ENCODE measurements at regions not wholly inside any gene's neighbourhood (a gene's known extent, or its start where the extent isn't known, plus 50 kb on each side); places are given as distances from the start of the nearest gene placed in this dataset.

GRCh38 chr4:1518997-1519700 is 112.9 kb upstream of the NKX1-1 start:
- Histone ChIP-seq H3K9me3 (ENCODE audit: low read length) (peaks cover 5% of the 10 kb centered on the region), H3K36me3 (ENCODE audit: insufficient read depth, low read length) (no peaks in the 10 kb centered on the region), H3K4me3 (ENCODE audit: low read length) (no peak overlapping the region), H2AFZ (ENCODE audit: low read depth, low read length) (no peak overlapping the region), H3K4me1 (ENCODE audit: insufficient read depth, low read length) (no peaks in the 10 kb centered on the region), H3K27me3 (ENCODE audit: insufficient read depth, low read length) (peaks cover 16% of the 10 kb centered on the region)

GRCh38 chr4:1517592-1518411 is 111.6 kb upstream of the NKX1-1 start:
- H3K4me1 ChIP-seq (ENCODE audit: insufficient read depth, low read length): no peaks in the 10 kb centered on the region
- no peak overlapping the region for H3K4me3 ChIP-seq (ENCODE audit: low read length)
- peaks cover 14% of the 10 kb centered on the region for H3K27me3 ChIP-seq (ENCODE audit: insufficient read depth, low read length)
- no peaks in the 10 kb centered on the region for H3K36me3 ChIP-seq (ENCODE audit: insufficient read depth, low read length)
- H2AFZ ChIP-seq (ENCODE audit: low read depth, low read length): no peak overlapping the region
- peaks cover 2% of the 10 kb centered on the region for H3K9me3 ChIP-seq (ENCODE audit: low read length)

GRCh38 chr4:1516881-1517480 is 110.7 kb upstream of the NKX1-1 start:
- Histone ChIP-seq H3K27me3 (ENCODE audit: insufficient read depth, low read length) (peaks cover 13% of the 10 kb centered on the region), H3K4me3 (ENCODE audit: low read length) (no peak overlapping the region), H3K9me3 (ENCODE audit: low read length) (peaks cover 2% of the 10 kb centered on the region), H3K4me1 (ENCODE audit: insufficient read depth, low read length) (no peaks in the 10 kb centered on the region), H2AFZ (ENCODE audit: low read depth, low read length) (no peak overlapping the region), H3K36me3 (ENCODE audit: insufficient read depth, low read length) (no peaks in the 10 kb centered on the region)

- Histone ChIP-seq H3K9me3 (ENCODE audit: low read length) (no peaks in the 10 kb centered on the region), H3K36me3 (ENCODE audit: insufficient read depth, low read length) (no peaks in the 10 kb centered on the region), H3K27me3 (ENCODE audit: insufficient read depth, low read length) (peaks cover 11% of the 10 kb centered on the region), H3K4me1 (ENCODE audit: insufficient read depth, low read length) (no peaks in the 10 kb centered on the region), H2AFZ (ENCODE audit: low read depth, low read length) (no peak overlapping the region), H3K4me3 (ENCODE audit: low read length) (no peak overlapping the region)
These were observed 110.0 kb upstream of the NKX1-1 start for GRCh38 chr4:1516261-1516660.

GRCh38 chr4:1515763-1516162 is 109.5 kb upstream of the NKX1-1 start:
- Histone ChIP-seq H3K36me3 (ENCODE audit: insufficient read depth, low read length) (no peaks in the 10 kb centered on the region), H3K9me3 (ENCODE audit: low read length) (no peaks in the 10 kb centered on the region), H3K4me3 (ENCODE audit: low read length) (no peak overlapping the region), H3K4me1 (ENCODE audit: insufficient read depth, low read length) (no peaks in the 10 kb centered on the region), H2AFZ (ENCODE audit: low read depth, low read length) (no peak overlapping the region), H3K27me3 (ENCODE audit: insufficient read depth, low read length) (peaks cover 11% of the 10 kb centered on the region)

- H3K27me3 ChIP-seq (ENCODE audit: insufficient read depth, low read length): peaks cover 9% of the 10 kb centered on the region
- no peaks in the 10 kb centered on the region for H3K4me1 ChIP-seq (ENCODE audit: insufficient read depth, low read length)
- no peak overlapping the region for H2AFZ ChIP-seq (ENCODE audit: low read depth, low read length)
- no peak overlapping the region for H3K4me3 ChIP-seq (ENCODE audit: low read length)
- H3K9me3 ChIP-seq (ENCODE audit: low read length): no peaks in the 10 kb centered on the region
- no peaks in the 10 kb centered on the region for H3K36me3 ChIP-seq (ENCODE audit: insufficient read depth, low read length)
These were observed 108.9 kb upstream of the NKX1-1 start for GRCh38 chr4:1515156-1515555.

GRCh38 chr4:1514612-1515011 is 108.4 kb upstream of the NKX1-1 start:
- Histone ChIP-seq H3K4me1 (ENCODE audit: insufficient read depth, low read length) (no peaks in the 10 kb centered on the region), H3K27me3 (ENCODE audit: insufficient read depth, low read length) (peaks cover 7% of the 10 kb centered on the region), H3K9me3 (ENCODE audit: low read length) (no peaks in the 10 kb centered on the region), H3K4me3 (ENCODE audit: low read length) (no peak overlapping the region), H2AFZ (ENCODE audit: low read depth, low read length) (no peak overlapping the region), H3K36me3 (ENCODE audit: insufficient read depth, low read length) (no peaks in the 10 kb centered on the region)

GRCh38 chr4:1513936-1514483 is 107.8 kb upstream of the NKX1-1 start:
- no peaks in the 10 kb centered on the region for H3K4me1 ChIP-seq (ENCODE audit: insufficient read depth, low read length)
- H3K36me3 ChIP-seq (ENCODE audit: insufficient read depth, low read length): no peaks in the 10 kb centered on the region
- H3K9me3 ChIP-seq (ENCODE audit: low read length): no peaks in the 10 kb centered on the region
- no peak overlapping the region for H3K4me3 ChIP-seq (ENCODE audit: low read length)
- H3K27me3 ChIP-seq (ENCODE audit: insufficient read depth, low read length): peaks cover 7% of the 10 kb centered on the region
- H2AFZ ChIP-seq (ENCODE audit: low read depth, low read length): no peak overlapping the region

- Histone ChIP-seq H3K4me1 (ENCODE audit: insufficient read depth, low read length) (peaks cover 3% of the 10 kb centered on the region), H3K9me3 (ENCODE audit: low read length) (no peaks in the 10 kb centered on the region), H3K27me3 (ENCODE audit: insufficient read depth, low read length) (peaks cover 7% of the 10 kb centered on the region), H3K36me3 (ENCODE audit: insufficient read depth, low read length) (no peaks in the 10 kb centered on the region), H3K4me3 (ENCODE audit: low read length) (no peak overlapping the region), H2AFZ (ENCODE audit: low read depth, low read length) (no peak overlapping the region)
These were observed 106.8 kb upstream of the NKX1-1 start for GRCh38 chr4:1512738-1513660.

GRCh38 chr4:1512051-1512737 is 106.0 kb upstream of the NKX1-1 start:
- Histone ChIP-seq H3K4me3 (ENCODE audit: low read length) (no peak overlapping the region), H2AFZ (ENCODE audit: low read depth, low read length) (no peak overlapping the region), H3K4me1 (ENCODE audit: insufficient read depth, low read length) (peaks cover 3% of the 10 kb centered on the region), H3K36me3 (ENCODE audit: insufficient read depth, low read length) (no peaks in the 10 kb centered on the region), H3K27me3 (ENCODE audit: insufficient read depth, low read length) (peaks cover 6% of the 10 kb centered on the region), H3K9me3 (ENCODE audit: low read length) (peaks cover 2% of the 10 kb centered on the region)

- Histone ChIP-seq H3K36me3 (ENCODE audit: insufficient read depth, low read length) (no peaks in the 10 kb centered on the region), H3K27me3 (ENCODE audit: insufficient read depth, low read length) (peaks cover under 1% of the 10 kb centered on the region), H3K9me3 (ENCODE audit: low read length) (peaks cover 2% of the 10 kb centered on the region), H3K4me1 (ENCODE audit: insufficient read depth, low read length) (peaks cover 9% of the 10 kb centered on the region), H2AFZ (ENCODE audit: low read depth, low read length) (no peak overlapping the region), H3K4me3 (ENCODE audit: low read length) (no peak overlapping the region)
These were observed 105.3 kb upstream of the NKX1-1 start for GRCh38 chr4:1511441-1512041.

GRCh38 chr4:1510931-1511330 is 104.7 kb upstream of the NKX1-1 start:
- Histone ChIP-seq H3K36me3 (ENCODE audit: insufficient read depth, low read length) (no peaks in the 10 kb centered on the region), H3K27me3 (ENCODE audit: insufficient read depth, low read length) (peaks cover 2% of the 10 kb centered on the region), H2AFZ (ENCODE audit: low read depth, low read length) (no peak overlapping the region)

More at GRCh38 chr4:1510931-1511330, 104.7 kb upstream of the NKX1-1 start:
- H3K4me3 ChIP-seq (ENCODE audit: low read length): no peak overlapping the region
- peaks cover 2% of the 10 kb centered on the region for H3K9me3 ChIP-seq (ENCODE audit: low read length)
- peaks cover 11% of the 10 kb centered on the region for H3K4me1 ChIP-seq (ENCODE audit: insufficient read depth, low read length)
